BLaER1 (cell line): ENCODE measurements at regions not wholly inside any gene's neighbourhood (a gene's known extent, or its start where the extent isn't known, plus 50 kb on each side); places are given as distances from the start of the nearest gene placed in this dataset.

ENCODE experiments used
- H3K27ac ChIP-seq: shearing (Covaris generic); formaldehyde crosslinking; 2 replicates; pipeline ENCODE4 v1.8.1; 2022
- H3K27me3 ChIP-seq: shearing (Covaris generic); formaldehyde crosslinking; 2 replicates; pipeline ENCODE4 v1.8.1; 2022
- H3K36me3 ChIP-seq: shearing (Covaris generic); formaldehyde crosslinking; 2 replicates; pipeline ENCODE4 v1.8.1; 2022
- H3K4me1 ChIP-seq: shearing (Covaris generic); formaldehyde crosslinking; 2 replicates; pipeline ENCODE4 v1.8.1; 2022
- H3K4me2 ChIP-seq: shearing (Covaris generic); formaldehyde crosslinking; 2 replicates; pipeline ENCODE4 v1.8.1; 2022
- H3K4me3 ChIP-seq: shearing (Covaris generic); formaldehyde crosslinking; 2 replicates; pipeline ENCODE4 v1.8.1; 2022
- H3K9ac ChIP-seq: shearing (Covaris generic); formaldehyde crosslinking; 2 replicates; pipeline ENCODE4 v1.8.1; 2022
- H3K9me3 ChIP-seq: shearing (Covaris generic); formaldehyde crosslinking; 2 replicates; pipeline ENCODE4 v1.8.1; 2022
- H4K20me1 ChIP-seq: shearing (Covaris generic); formaldehyde crosslinking; 2 replicates; pipeline ENCODE4 v1.8.1; 2022
- Cebpa-rat ChIP-seq: shearing (Covaris generic); IDR thresholded peaks from 2 replicates; pipeline ENCODE4 v1.8.1; 2022

DNA sequence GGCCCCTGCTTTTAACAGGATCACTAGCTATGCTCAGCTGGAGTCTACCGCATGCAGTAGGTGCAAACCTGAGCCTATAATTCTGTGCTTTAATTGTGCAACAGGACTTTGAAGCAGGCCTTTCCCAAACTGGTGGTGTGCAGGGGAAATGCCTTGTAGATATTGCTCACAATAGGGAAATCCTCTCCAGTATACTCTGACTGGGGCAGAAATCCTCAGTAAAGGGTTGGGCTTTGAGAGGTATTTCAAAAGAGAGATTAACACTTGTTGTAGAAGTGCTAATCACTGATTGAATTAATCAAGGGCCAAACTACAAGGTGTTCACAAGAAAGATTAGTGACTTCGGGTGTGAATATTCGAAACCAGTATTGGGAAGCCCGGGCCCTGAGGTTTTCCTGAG, 58.5 kb upstream of the EXOC6 start:
- TF ChIP-seq Cebpa-rat, result no peak
- H3K9ac ChIP-seq, result no peak overlapping the region
- no peak overlapping the region for H3K27ac ChIP-seq
- peak overlapping the region; percentile 42 for H3K4me2 ChIP-seq
- no peaks in the 10 kb centered on the region for H3K36me3 ChIP-seq
- H4K20me1 ChIP-seq, result no peaks in the 10 kb centered on the region
- peaks cover 25% of the 10 kb centered on the region for H3K4me1 ChIP-seq
- no peak overlapping the region for H3K4me3 ChIP-seq
- no peaks in the 10 kb centered on the region for H3K27me3 ChIP-seq
- H3K9me3 ChIP-seq, result peaks cover 5% of the 10 kb centered on the region; the same call in 1 of the 2 replicates

DNA sequence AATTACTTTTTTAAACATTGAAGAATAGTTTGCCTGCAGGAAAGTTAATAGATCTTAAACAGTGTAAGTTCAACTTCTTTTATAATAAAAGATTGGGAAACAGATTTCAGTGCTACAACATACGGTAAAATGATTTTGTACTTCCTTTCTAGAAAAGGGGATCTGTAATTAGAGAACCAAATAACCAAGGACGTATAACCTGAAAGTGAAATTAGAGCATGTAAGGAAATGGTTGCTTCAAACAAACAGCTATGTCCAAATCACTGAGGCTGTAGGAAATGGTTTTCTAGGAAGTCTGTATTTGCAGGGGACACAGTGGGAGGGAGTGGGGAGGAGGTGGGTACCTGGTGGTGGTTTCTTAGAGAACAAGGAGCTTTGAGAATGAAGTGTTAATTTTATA, 57.9 kb upstream of the EXOC6 start:
- Histone ChIP-seq H3K27ac (no peak overlapping the region), H3K36me3 (no peaks in the 10 kb centered on the region), H3K4me1 (peaks cover 25% of the 10 kb centered on the region), H3K9ac (no peak overlapping the region), H4K20me1 (no peaks in the 10 kb centered on the region), H3K4me2 (no peak overlapping the region), H3K27me3 (no peaks in the 10 kb centered on the region), H3K9me3 (peaks cover 5% of the 10 kb centered on the region; the same call in 1 of the 2 replicates), H3K4me3 (no peak overlapping the region)
- TF ChIP-seq Cebpa-rat, result no peak

DNA sequence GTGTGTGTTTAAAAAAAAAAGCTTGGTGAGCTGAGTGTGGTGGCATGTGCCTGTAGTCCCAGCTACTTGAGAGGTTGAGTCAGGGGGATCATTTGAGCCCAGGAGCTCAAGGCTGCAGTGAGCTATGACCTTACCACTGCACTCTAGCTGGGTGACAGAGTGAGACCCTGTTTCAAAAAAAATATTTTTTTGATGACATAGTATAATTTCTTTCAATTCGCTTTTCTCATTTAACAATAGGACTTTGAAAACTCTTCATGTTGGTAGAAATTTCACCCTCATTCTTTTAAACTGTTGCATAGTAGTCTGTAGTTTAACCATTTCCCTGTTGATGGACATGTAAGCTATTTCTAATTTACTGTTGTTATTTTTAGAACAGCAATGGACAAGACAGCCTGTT, 55.7 kb upstream of the EXOC6 start:
- H3K27ac ChIP-seq, result no peak overlapping the region
- no peak for TF ChIP-seq Cebpa-rat
- H3K9me3 ChIP-seq, result peaks cover 5% of the 10 kb centered on the region; the same call in 1 of the 2 replicates
- no peak overlapping the region for H3K9ac ChIP-seq
- no peak overlapping the region for H3K4me2 ChIP-seq
- H4K20me1 ChIP-seq, result no peaks in the 10 kb centered on the region
- H3K36me3 ChIP-seq, result no peaks in the 10 kb centered on the region
- peaks cover 21% of the 10 kb centered on the region for H3K4me1 ChIP-seq
- no peak overlapping the region for H3K4me3 ChIP-seq
- no peaks in the 10 kb centered on the region for H3K27me3 ChIP-seq
